Activated naive CD4-positive, alpha-beta T cell treated with anti-CD3 and anti-CD28 coated beads for 36 hours (primary cell): ENCODE measurements at regions not wholly inside any gene's neighbourhood (a gene's known extent, or its start where the extent isn't known, plus 50 kb on each side); places are given as distances from the start of the nearest gene placed in this dataset.
"Not testable (repeated sequence)": the region's sequence is repeated elsewhere in the genome, so short reads cannot be mapped to it uniquely, and the experiment has no call there.

Experiments
- CTCF ChIA-PET: fragments of 350-600 bp; sonication (Branson Sonifier 250); formaldehyde crosslinking; loops from one replicate; lab custom pipeline; 2021; ENCODE audit warnings: antibody characterized with exemption; lab: Charles Lee
- DNase-seq: peaks from one replicate; pipeline ENCODE4 v3.0.0-alpha.2; 2020
- H3K27ac Mint-ChIP-seq: one replicate; pipeline ENCODE4 v1.8.0; 2021; ENCODE audit warnings: mild to moderate bottlenecking, mixed read lengths
- H3K27me3 Mint-ChIP-seq: one replicate; pipeline ENCODE4 v1.8.0; 2021; ENCODE audit warnings: low read depth, mixed read lengths
- H3K36me3 Mint-ChIP-seq: one replicate; pipeline ENCODE4 v1.8.0; 2021; ENCODE audit warnings: low read depth, mixed read lengths
- H3K4me1 Mint-ChIP-seq: one replicate; pipeline ENCODE4 v1.8.0; 2021; ENCODE audit warnings: low read depth, mixed read lengths
- H3K4me3 Mint-ChIP-seq: one replicate; pipeline ENCODE4 v1.8.0; 2021; ENCODE audit warnings: mild to moderate bottlenecking, moderate library complexity, mixed read lengths
- H3K9me3 Mint-ChIP-seq: one replicate; pipeline ENCODE4 v1.8.0; 2021; ENCODE audit warnings: mixed read lengths
- intact Hi-C: fragments of 100-400 bp; cut with micrococcal nuclease; formaldehyde crosslinking; loops from one replicate; pipeline ENCODE4 v1.15.1; 2023

GRCh38 chr20:47912786-47913501 lies 127.7 kb upstream of the SULF2 start:
- H3K36me3 Mint-ChIP-seq, DNase-seq, H3K27me3 Mint-ChIP-seq, H3K27ac Mint-ChIP-seq, intact Hi-C loops, H3K4me1 Mint-ChIP-seq, CTCF ChIA-PET, H3K4me3 Mint-ChIP-seq: not testable (repeated sequence)
- H3K9me3 Mint-ChIP-seq: peaks cover 14% of the 10 kb centered on the region

GRCh38 chr20:47912165-47912564 lies 126.9 kb upstream of the SULF2 start:
- H3K4me3 Mint-ChIP-seq, H3K9me3 Mint-ChIP-seq, H3K27ac Mint-ChIP-seq, intact Hi-C loops, CTCF ChIA-PET, H3K4me1 Mint-ChIP-seq, H3K27me3 Mint-ChIP-seq, DNase-seq, H3K36me3 Mint-ChIP-seq: not testable (repeated sequence)

GRCh38 chr20:47909696-47910369 lies 124.6 kb upstream of the SULF2 start:
- H3K9me3 Mint-ChIP-seq, H3K27ac Mint-ChIP-seq, H3K4me3 Mint-ChIP-seq, DNase-seq, H3K4me1 Mint-ChIP-seq, intact Hi-C loops, CTCF ChIA-PET, H3K27me3 Mint-ChIP-seq, H3K36me3 Mint-ChIP-seq: not testable (repeated sequence)

- H3K9me3 Mint-ChIP-seq, H3K4me3 Mint-ChIP-seq, H3K27ac Mint-ChIP-seq, intact Hi-C loops, CTCF ChIA-PET, H3K27me3 Mint-ChIP-seq, DNase-seq, H3K36me3 Mint-ChIP-seq, H3K4me1 Mint-ChIP-seq: not testable (repeated sequence)
Observed at GRCh38 chr20:47908361-47909035, 123.2 kb upstream of the SULF2 start.

- H3K4me3 Mint-ChIP-seq, intact Hi-C loops, H3K9me3 Mint-ChIP-seq: not testable (repeated sequence)
Observed at GRCh38 chr20:47907951-47908350, 122.7 kb upstream of the SULF2 start.

GRCh38 chr20:47907031-47907675 lies 121.9 kb upstream of the SULF2 start:
- H3K4me3 Mint-ChIP-seq: no peak overlapping the region
- CTCF ChIA-PET: no interaction called here

More at GRCh38 chr20:47907951-47908350, 122.7 kb upstream of the SULF2 start:
- H3K27ac Mint-ChIP-seq, CTCF ChIA-PET, H3K36me3 Mint-ChIP-seq, H3K4me1 Mint-ChIP-seq, DNase-seq, H3K27me3 Mint-ChIP-seq: not testable (repeated sequence)

GRCh38 chr20:47906348-47906660 lies 121.0 kb upstream of the SULF2 start:
- Mint-ChIP-seq H3K4me3 (no peak overlapping the region), H3K4me1 (no peaks in the 10 kb centered on the region), H3K36me3 (no peaks in the 10 kb centered on the region), H3K27me3 (no peaks in the 10 kb centered on the region), H3K9me3 (no peaks in the 10 kb centered on the region), H3K27ac (no peak overlapping the region)
- intact Hi-C loops: no loop called here
- DNase-seq: no peak
- CTCF ChIA-PET: no interaction called here

More at GRCh38 chr20:47907031-47907675, 121.9 kb upstream of the SULF2 start:
- Mint-ChIP-seq H3K4me1 (no peaks in the 10 kb centered on the region), H3K27me3 (peaks cover 4% of the 10 kb centered on the region), H3K36me3 (no peaks in the 10 kb centered on the region), H3K9me3 (no peaks in the 10 kb centered on the region), H3K27ac (no peak overlapping the region)
- no peak for DNase-seq
- intact Hi-C loops: no loop called here

GRCh38 chr20:47905628-47906347 lies 120.5 kb upstream of the SULF2 start:
- CTCF ChIA-PET: no interaction called here
- no peak overlapping the region for H3K27ac Mint-ChIP-seq
- H3K27me3 Mint-ChIP-seq: no peaks in the 10 kb centered on the region
- H3K4me3 Mint-ChIP-seq: no peak overlapping the region
- intact Hi-C loops: no loop called here
- no peaks in the 10 kb centered on the region for H3K36me3 Mint-ChIP-seq
- no peaks in the 10 kb centered on the region for H3K4me1 Mint-ChIP-seq
- no peaks in the 10 kb centered on the region for H3K9me3 Mint-ChIP-seq
- DNase-seq: no peak

GRCh38 chr20:47903009-47903408 lies 117.7 kb upstream of the SULF2 start:
- H3K4me3 Mint-ChIP-seq, H3K36me3 Mint-ChIP-seq, intact Hi-C loops, H3K4me1 Mint-ChIP-seq, DNase-seq, CTCF ChIA-PET, H3K9me3 Mint-ChIP-seq, H3K27me3 Mint-ChIP-seq, H3K27ac Mint-ChIP-seq: not testable (repeated sequence)

GRCh38 chr20:47899313-47899712 lies 114.0 kb upstream of the SULF2 start:
- H3K9me3 Mint-ChIP-seq, H3K27ac Mint-ChIP-seq, H3K27me3 Mint-ChIP-seq, H3K36me3 Mint-ChIP-seq, CTCF ChIA-PET, H3K4me1 Mint-ChIP-seq, H3K4me3 Mint-ChIP-seq, DNase-seq, intact Hi-C loops: not testable (repeated sequence)

GRCh38 chr20:47897461-47897860 lies 112.2 kb upstream of the SULF2 start:
- CTCF ChIA-PET: no interaction called here
- Mint-ChIP-seq H3K4me1 (no peaks in the 10 kb centered on the region), H3K27me3 (no peaks in the 10 kb centered on the region), H3K4me3 (no peak overlapping the region), H3K9me3 (no peaks in the 10 kb centered on the region), H3K36me3 (no peaks in the 10 kb centered on the region), H3K27ac (no peak overlapping the region)
- DNase-seq: no peak
- intact Hi-C loops: no loop called here

- H3K4me3 Mint-ChIP-seq, DNase-seq, H3K27ac Mint-ChIP-seq, H3K4me1 Mint-ChIP-seq, CTCF ChIA-PET, H3K9me3 Mint-ChIP-seq, H3K36me3 Mint-ChIP-seq, H3K27me3 Mint-ChIP-seq: not testable (repeated sequence)
- intact Hi-C loops: loop anchor here (5.0 kb wide), 1 partner anchor 625 kb away; no protein-coding TSS in a partner anchor
Observed at GRCh38 chr20:47892681-47893080, 107.4 kb upstream of the SULF2 start.
